ENCODE measurements at regions not wholly inside any gene's neighbourhood (a gene's known extent, or its start where the extent isn't known, plus 50 kb on each side); places are given as distances from the start of the nearest gene placed in this dataset.

DNA sequence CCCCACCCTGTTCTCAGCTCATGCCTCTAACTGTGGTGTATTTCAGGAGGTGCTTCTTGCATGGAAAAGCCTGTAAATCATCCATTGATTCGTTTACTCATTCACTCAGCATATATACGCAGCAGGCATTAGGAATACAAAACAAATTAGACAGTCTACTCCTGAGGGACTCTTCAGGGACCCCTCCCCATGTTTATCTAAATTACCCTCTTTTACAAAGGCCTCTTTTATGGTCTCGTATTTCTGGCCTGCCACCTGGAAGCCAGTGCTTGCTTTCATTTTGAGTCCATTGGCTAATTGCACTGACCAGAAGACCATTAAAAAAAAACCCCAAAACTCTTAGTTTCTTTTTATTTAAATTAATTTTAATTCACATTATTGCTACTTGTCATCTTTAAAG, 134.4 kb downstream of the DACT1 start:
- Histone ChIP-seq H3K9ac (ENCODE audit: insufficient read depth, low read length, poor library complexity, severe bottlenecking) (no peak overlapping the region), H3K27me3 (ENCODE audit: control insufficient read depth in 2 of 2, insufficient read depth in 2 of 2, low read length in 2 of 2) (no peaks in the 10 kb centered on the region), H3K27ac (ENCODE audit: low read depth in 1 of 2, low read length in 2 of 2) (no peak overlapping the region), H4K20me1 (ENCODE audit: insufficient read depth, low read length) (no peaks in the 10 kb centered on the region), H3K79me2 (ENCODE audit: insufficient read depth, low read length) (no peaks in the 10 kb centered on the region), H3K4me3 (replicated peaks in 1 of 3; ENCODE audit: low read depth in 2 of 3, low read length in 3 of 3) (no peak overlapping the region), H3K4me1 (ENCODE audit: control insufficient read depth in 1 of 2, insufficient read depth in 2 of 2, low read length in 2 of 2) (no peaks in the 10 kb centered on the region), H3K36me3 (replicated peaks in 1 of 2; ENCODE audit: control insufficient read depth in 1 of 2, insufficient read depth in 2 of 2, low read length in 2 of 2) (no peaks in the 10 kb centered on the region), H2AFZ (ENCODE audit: insufficient read depth, low read depth, low read length, poor library complexity, severe bottlenecking) (no peak overlapping the region), H3K9me3 (replicated peaks in 1 of 2; ENCODE audit: control insufficient read depth in 1 of 2, insufficient read depth in 1 of 2, low read length in 2 of 2) (peaks cover 0 to 3% of the 10 kb centered on the region in 2 donors), H3K4me2 (replicated peaks; ENCODE audit: extremely low read depth, low read length, poor library complexity, severe bottlenecking) (no peak overlapping the region)
- intact Hi-C loops (cut with micrococcal nuclease), result no loop called here
- H3K4me1 Mint-ChIP-seq, result no peaks in the 10 kb centered on the region
- no peak overlapping the region for H3K4me3 Mint-ChIP-seq
- DNase-seq, result no peak
- TF ChIP-seq, protein P1, sequence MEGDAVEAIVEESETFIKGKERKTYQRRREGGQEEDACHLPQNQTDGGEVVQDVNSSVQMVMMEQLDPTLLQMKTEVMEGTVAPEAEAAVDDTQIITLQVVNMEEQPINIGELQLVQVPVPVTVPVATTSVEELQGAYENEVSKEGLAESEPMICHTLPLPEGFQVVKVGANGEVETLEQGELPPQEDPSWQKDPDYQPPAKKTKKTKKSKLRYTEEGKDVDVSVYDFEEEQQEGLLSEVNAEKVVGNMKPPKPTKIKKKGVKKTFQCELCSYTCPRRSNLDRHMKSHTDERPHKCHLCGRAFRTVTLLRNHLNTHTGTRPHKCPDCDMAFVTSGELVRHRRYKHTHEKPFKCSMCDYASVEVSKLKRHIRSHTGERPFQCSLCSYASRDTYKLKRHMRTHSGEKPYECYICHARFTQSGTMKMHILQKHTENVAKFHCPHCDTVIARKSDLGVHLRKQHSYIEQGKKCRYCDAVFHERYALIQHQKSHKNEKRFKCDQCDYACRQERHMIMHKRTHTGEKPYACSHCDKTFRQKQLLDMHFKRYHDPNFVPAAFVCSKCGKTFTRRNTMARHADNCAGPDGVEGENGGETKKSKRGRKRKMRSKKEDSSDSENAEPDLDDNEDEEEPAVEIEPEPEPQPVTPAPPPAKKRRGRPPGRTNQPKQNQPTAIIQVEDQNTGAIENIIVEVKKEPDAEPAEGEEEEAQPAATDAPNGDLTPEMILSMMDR (IDR thresholded peaks at IDR 0.05), result no peak
- peaks cover 0 to 13% (median 3%) of the 10 kb centered on the region in 7 donors for H3K9me3 Mint-ChIP-seq
- H3K36me3 Mint-ChIP-seq, result no peaks in the 10 kb centered on the region
- WGBS (ENCODE audit: insufficient coverage), result 100% methylated on average over 2 of the region's 3 CpGs
- H3K27ac Mint-ChIP-seq, result no peak overlapping the region
- peaks cover 0 to 5% (median 1%) of the 10 kb centered on the region in 3 donors for H3K27me3 Mint-ChIP-seq (ENCODE audit: low read depth in 3 of 3)

- H3K36me3 Mint-ChIP-seq, result no peaks in the 10 kb centered on the region
- no peak overlapping the region for H3K27ac Mint-ChIP-seq
- WGBS (ENCODE audit: insufficient coverage), result 100% methylated on average over 1 of the region's 7 CpGs
Measured at GRCh38 chr14:58772794-58773620, 135.2 kb downstream of the DACT1 start.

More at GRCh38 chr14:58772794-58773620, 135.2 kb downstream of the DACT1 start:
- H3K4me1 ChIP-seq (ENCODE audit: control insufficient read depth in 1 of 2, insufficient read depth in 2 of 2, low read length in 2 of 2), result no peaks in the 10 kb centered on the region
- H3K79me2 ChIP-seq (ENCODE audit: insufficient read depth, low read length), result no peaks in the 10 kb centered on the region
- no peak overlapping the region for H3K27ac ChIP-seq (ENCODE audit: low read depth in 1 of 2, low read length in 2 of 2)
- H3K4me1 Mint-ChIP-seq, result no peaks in the 10 kb centered on the region
- H3K9me3 Mint-ChIP-seq, result peaks cover 0 to 13% (median 3%) of the 10 kb centered on the region in 7 donors
- DNase-seq, result no peak
- no peak overlapping the region for H3K4me2 ChIP-seq (replicated peaks; ENCODE audit: extremely low read depth, low read length, poor library complexity, severe bottlenecking)
- no peaks in the 10 kb centered on the region for H3K27me3 ChIP-seq (ENCODE audit: control insufficient read depth in 2 of 2, insufficient read depth in 2 of 2, low read length in 2 of 2)
- H3K4me3 ChIP-seq (replicated peaks in 1 of 3; ENCODE audit: low read depth in 2 of 3, low read length in 3 of 3), result no peak overlapping the region
- H3K9ac ChIP-seq (ENCODE audit: insufficient read depth, low read length, poor library complexity, severe bottlenecking), result no peak overlapping the region
- peaks cover 0 to 3% of the 10 kb centered on the region in 2 donors for H3K9me3 ChIP-seq (replicated peaks in 1 of 2; ENCODE audit: control insufficient read depth in 1 of 2, insufficient read depth in 1 of 2, low read length in 2 of 2)
- no peaks in the 10 kb centered on the region for H4K20me1 ChIP-seq (ENCODE audit: insufficient read depth, low read length)
- TF ChIP-seq, protein P1 (IDR thresholded peaks at IDR 0.05), result no peak
- intact Hi-C loops (cut with micrococcal nuclease), result no loop called here
- H2AFZ ChIP-seq (ENCODE audit: insufficient read depth, low read depth, low read length, poor library complexity, severe bottlenecking), result no peak overlapping the region
- H3K4me3 Mint-ChIP-seq, result no peak overlapping the region
- peaks cover 0 to 2% (median 1%) of the 10 kb centered on the region in 3 donors for H3K27me3 Mint-ChIP-seq (ENCODE audit: low read depth in 3 of 3)
- no peaks in the 10 kb centered on the region for H3K36me3 ChIP-seq (replicated peaks in 1 of 2; ENCODE audit: control insufficient read depth in 1 of 2, insufficient read depth in 2 of 2, low read length in 2 of 2)

Measured in CD14-positive monocyte (primary cell).